Mesenchymal stem cell (in vitro differentiated cells and primary cell): ENCODE measurements at regions not wholly inside any gene's neighbourhood (a gene's known extent, or its start where the extent isn't known, plus 50 kb on each side); places are given as distances from the start of the nearest gene placed in this dataset.

ENCODE experiments used
- DNase-seq: peaks from one replicate; pipeline ENCODE4 v3.0.0-alpha.2; 2013
- H2AFZ ChIP-seq: one replicate; pipeline ENCODE4 v1.6.1; 2013; ENCODE audit warnings: low read depth, mild to moderate bottlenecking, control low read depth, inconsistent platforms, low read length, moderate library complexity
- H2AK5ac ChIP-seq: 2 replicates; pipeline ENCODE4 v1.6.1; 2013; ENCODE audit warnings: low read length, moderate library complexity, mild to moderate bottlenecking, inconsistent platforms; ENCODE audit not compliant: severe bottlenecking
- H2BK120ac ChIP-seq: one replicate; pipeline ENCODE4 v1.6.1; 2013; ENCODE audit warnings: low read depth, mild to moderate bottlenecking, inconsistent platforms, low read length, moderate library complexity
- H2BK12ac ChIP-seq, 2 experiments: one replicate each; pipeline ENCODE4 v1.6.1; 2013; ENCODE audit warnings: inconsistent platforms in 2 of 2, low read length in 2 of 2, mild to moderate bottlenecking in 2 of 2, moderate library complexity in 2 of 2, control low read depth in 1 of 2
- H2BK15ac ChIP-seq: one replicate; pipeline ENCODE4 v1.6.1; 2013; ENCODE audit warnings: mild to moderate bottlenecking, low read depth, inconsistent platforms; ENCODE audit not compliant: poor library complexity, severe bottlenecking
- H2BK5ac ChIP-seq: 2 replicates; pipeline ENCODE4 v1.6.1; 2013; ENCODE audit warnings: low read depth, mild to moderate bottlenecking, low read length, control low read depth, inconsistent platforms; ENCODE audit not compliant: poor library complexity, severe bottlenecking
- H3K14ac ChIP-seq, 2 experiments: one replicate each; pipeline ENCODE4 v1.6.1; 2013; ENCODE audit warnings: inconsistent platforms in 2 of 2, low read length in 2 of 2, control low read depth in 1 of 2, mild to moderate bottlenecking in 1 of 2, moderate library complexity in 1 of 2
- H3K18ac ChIP-seq, 2 experiments: one replicate each; pipeline ENCODE4 v1.6.1; 2013; ENCODE audit warnings: inconsistent platforms in 2 of 2, low read length in 2 of 2, control low read depth in 1 of 2, low read depth in 1 of 2, mild to moderate bottlenecking in 1 of 2
- H3K23ac ChIP-seq, 2 experiments: one replicate each; pipeline ENCODE4 v1.6.1; 2013; ENCODE audit warnings: inconsistent platforms in 2 of 2, low read length in 2 of 2, mild to moderate bottlenecking in 2 of 2, moderate library complexity in 2 of 2, control low read depth in 1 of 2
- H3K27ac ChIP-seq: 2 replicates; pipeline ENCODE4 v1.5.1; 2013; ENCODE audit warnings: mild to moderate bottlenecking, moderate library complexity, low read length, control low read depth, inconsistent platforms; ENCODE audit not compliant: poor library complexity, severe bottlenecking
- H3K27me3 ChIP-seq, 2 experiments: 2 replicates each; pipeline versions ENCODE4 v1.6.1 to v1.7.0; 2013; ENCODE audit warnings: low read length in 2 of 2, mild to moderate bottlenecking in 2 of 2, moderate library complexity in 2 of 2, control low read depth in 1 of 2, inconsistent platforms in 1 of 2; ENCODE audit not compliant: control insufficient read depth in 1 of 2, insufficient read depth in 1 of 2
- H3K36me3 ChIP-seq, 2 experiments: 2 replicates each; pipeline versions ENCODE4 v1.6.1 to v1.7.0; 2013; ENCODE audit warnings: low read length in 2 of 2, control low read depth in 1 of 2, inconsistent platforms in 1 of 2, low read depth in 1 of 2, mild to moderate bottlenecking in 1 of 2; ENCODE audit not compliant: insufficient read depth in 2 of 2, control insufficient read depth in 1 of 2
- H3K4ac ChIP-seq, 2 experiments: one replicate each; pipeline ENCODE4 v1.6.1; 2013; ENCODE audit warnings: inconsistent platforms in 2 of 2, low read length in 2 of 2, mild to moderate bottlenecking in 2 of 2, moderate library complexity in 2 of 2, control low read depth in 1 of 2, low read depth in 1 of 2
- H3K4me1 ChIP-seq: 2 replicates; pipeline ENCODE4 v1.6.1; 2013; ENCODE audit warnings: low read depth, low read length, control low read depth; ENCODE audit not compliant: control insufficient read depth, insufficient read depth
- H3K4me2 ChIP-seq: 2 replicates; pipeline ENCODE4 v1.6.1; 2013; ENCODE audit warnings: low read length, mild to moderate bottlenecking, inconsistent platforms; ENCODE audit not compliant: poor library complexity, severe bottlenecking
- H3K4me3 ChIP-seq, 2 experiments: 2 replicates each; pipeline versions ENCODE4 v1.5.1 to v1.7.0; 2013; ENCODE audit warnings: low read length in 2 of 2, mild to moderate bottlenecking in 2 of 2, control low read depth in 1 of 2, low read depth in 1 of 2; ENCODE audit not compliant: insufficient read depth in 1 of 2
- H3K79me1 ChIP-seq: replicated peaks from 2 replicates; pipeline ENCODE4 v1.6.1; 2013; ENCODE audit warnings: mild to moderate bottlenecking, control low read depth, low read length, inconsistent platforms; ENCODE audit not compliant: poor library complexity, severe bottlenecking
- H3K9ac ChIP-seq: 2 replicates; pipeline ENCODE4 v1.7.0; 2013; ENCODE audit warnings: mild to moderate bottlenecking, low read length, moderate library complexity
- H3K9me3 ChIP-seq: 2 replicates; pipeline ENCODE4 v1.7.0; 2013; ENCODE audit warnings: mild to moderate bottlenecking, low read length; ENCODE audit not compliant: control insufficient read depth
- H4K8ac ChIP-seq: one replicate; pipeline ENCODE4 v1.6.1; 2013; ENCODE audit warnings: inconsistent platforms, mild to moderate bottlenecking, low read length, moderate library complexity
- H4K91ac ChIP-seq: one replicate; pipeline ENCODE4 v1.6.1; 2013; ENCODE audit warnings: mild to moderate bottlenecking, low read length, inconsistent platforms
- WGBS: methylation state at CpG from one replicate; pipeline ENCODE4 v1.1.7; 2013; ENCODE audit warnings: mixed read lengths; 5-methylcytosine and 5-hydroxymethylcytosine counted together

DNA sequence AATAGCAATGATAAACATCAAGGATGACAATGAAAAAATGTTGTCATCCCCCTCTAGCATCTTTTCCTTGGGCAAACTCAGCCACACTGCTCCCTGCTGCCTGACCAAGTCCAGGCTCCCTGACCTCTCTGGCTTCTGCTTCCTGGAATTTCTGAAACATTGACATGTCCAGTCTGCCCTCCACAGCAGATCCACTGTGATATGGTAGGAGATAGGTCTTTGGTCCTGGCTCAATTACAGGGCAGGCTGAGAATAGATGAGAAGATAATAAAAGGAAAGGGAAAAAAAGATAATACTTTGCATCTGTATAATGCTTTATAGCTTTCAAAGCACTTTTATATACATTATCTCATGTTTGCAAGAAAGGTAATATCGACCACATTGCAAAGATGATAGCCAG lies 417.7 kb downstream of the BUD13 start:
- H2BK15ac ChIP-seq: no peak overlapping the region

DNA sequence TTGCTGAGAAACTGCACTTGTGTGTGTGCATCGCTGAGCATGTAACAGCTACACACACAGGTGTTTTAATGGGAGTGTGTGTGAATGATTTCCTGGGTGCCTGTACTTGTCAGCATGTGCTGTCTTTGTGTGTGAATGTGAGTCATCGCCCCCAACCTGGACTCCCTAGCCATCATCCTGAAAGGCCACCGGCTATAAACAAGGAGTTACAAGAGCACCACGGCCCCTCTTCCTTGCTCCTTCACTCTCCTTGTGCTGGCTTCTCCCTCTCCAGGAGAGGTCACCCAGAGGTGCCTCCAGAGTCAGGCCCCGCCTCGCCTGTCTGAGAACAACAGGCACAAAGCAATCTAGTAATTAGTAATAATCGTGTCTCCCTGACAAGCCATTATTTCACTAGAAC lies 419.2 kb downstream of the BUD13 start:
- Histone ChIP-seq H2BK5ac (no peak overlapping the region), H2AK5ac (no peak overlapping the region)
- WGBS: 73% methylated on average over 6 of the region's 7 CpGs

More for the DNA sequence above, 417.7 kb downstream of the BUD13 start:
- H2BK120ac ChIP-seq: no peak overlapping the region
- no peak overlapping the region for H2AK5ac ChIP-seq
- H3K23ac ChIP-seq: no peak overlapping the region
- H3K36me3 ChIP-seq: no peaks in the 10 kb centered on the region
- H3K27me3 ChIP-seq: peaks cover 0 to 6% of the 10 kb centered on the region in 2 experiments
- DNase-seq: no peak
- no peak overlapping the region for H3K4me2 ChIP-seq
- H4K8ac ChIP-seq: no peak overlapping the region
- H2BK12ac ChIP-seq: no peak overlapping the region
- no peak overlapping the region for H3K27ac ChIP-seq
- no peak overlapping the region for H2BK5ac ChIP-seq
- H3K9me3 ChIP-seq: no peaks in the 10 kb centered on the region
- H3K9ac ChIP-seq: no peak overlapping the region
- H3K18ac ChIP-seq: no peak overlapping the region
- no peak overlapping the region for H2AFZ ChIP-seq
- no peak overlapping the region for H3K4me3 ChIP-seq
- H3K4ac ChIP-seq: no peak overlapping the region
- no peak overlapping the region for H3K14ac ChIP-seq
- 80% methylated on average over 1 of the region's 1 CpG for WGBS
- no peaks in the 10 kb centered on the region for H3K79me1 ChIP-seq
- no peak overlapping the region for H4K91ac ChIP-seq
- no peaks in the 10 kb centered on the region for H3K4me1 ChIP-seq

DNA sequence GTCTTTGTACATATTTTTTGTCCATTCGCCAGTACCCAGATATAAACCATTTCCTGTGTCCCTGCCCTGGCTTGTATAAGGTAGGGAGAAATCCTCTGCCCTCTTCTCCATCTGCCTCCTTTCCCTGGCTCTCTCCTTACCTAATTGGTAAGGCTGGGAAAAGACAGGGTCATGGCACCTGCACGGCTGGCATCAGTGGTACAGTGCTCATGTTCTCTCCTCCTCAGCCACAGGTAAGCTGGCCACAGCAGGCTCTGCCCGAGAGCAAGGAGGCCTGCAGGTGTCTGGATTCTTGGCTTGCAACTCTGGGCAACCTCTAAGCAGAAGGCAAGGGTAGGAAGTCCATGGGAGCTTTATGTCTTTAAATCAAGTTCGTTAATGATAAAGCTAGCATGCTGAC lies 419.9 kb downstream of the BUD13 start:
- H4K8ac ChIP-seq: no peak overlapping the region
- no peak overlapping the region for H3K9ac ChIP-seq
- H3K4me3 ChIP-seq: no peak overlapping the region
- H3K4me1 ChIP-seq: no peaks in the 10 kb centered on the region
- no peak overlapping the region for H4K91ac ChIP-seq
- H3K18ac ChIP-seq: no peak overlapping the region
- no peak overlapping the region for H2AK5ac ChIP-seq
- peaks cover 4% of the 10 kb centered on the region for H3K9me3 ChIP-seq
- H2BK5ac ChIP-seq: no peak overlapping the region
- H2BK120ac ChIP-seq: no peak overlapping the region
- no peak overlapping the region for H2BK15ac ChIP-seq
- H3K27me3 ChIP-seq: no peaks in the 10 kb centered on the region
- H3K14ac ChIP-seq: no peak overlapping the region
- H3K79me1 ChIP-seq: no peaks in the 10 kb centered on the region
- no peak overlapping the region for H3K4ac ChIP-seq
- 67% methylated on average over 3 of the region's 4 CpGs for WGBS
- H3K23ac ChIP-seq: no peak overlapping the region
- no peak for DNase-seq
- H3K36me3 ChIP-seq: no peaks in the 10 kb centered on the region
- H2AFZ ChIP-seq: no peak overlapping the region
- H3K27ac ChIP-seq: no peak overlapping the region
- H3K4me2 ChIP-seq: no peak overlapping the region
- H2BK12ac ChIP-seq: no peak overlapping the region

More for the DNA sequence above, 419.2 kb downstream of the BUD13 start:
- no peaks in the 10 kb centered on the region for H3K79me1 ChIP-seq
- H3K4me1 ChIP-seq: no peaks in the 10 kb centered on the region
- no peak overlapping the region for H3K14ac ChIP-seq
- no peak overlapping the region for H2BK15ac ChIP-seq
- no peaks in the 10 kb centered on the region for H3K36me3 ChIP-seq
- no peak overlapping the region for H3K23ac ChIP-seq
- H3K27me3 ChIP-seq: peaks cover 0 to 5% of the 10 kb centered on the region in 2 experiments
- no peak overlapping the region for H2AFZ ChIP-seq
- no peak overlapping the region for H4K91ac ChIP-seq
- no peak for DNase-seq
- H3K4ac ChIP-seq: no peak overlapping the region
- no peak overlapping the region for H3K27ac ChIP-seq
- H4K8ac ChIP-seq: no peak overlapping the region
- no peak overlapping the region for H2BK120ac ChIP-seq
- no peak overlapping the region for H3K4me3 ChIP-seq
- H2BK12ac ChIP-seq: no peak overlapping the region
- H3K9me3 ChIP-seq: peaks cover 4% of the 10 kb centered on the region
- no peak overlapping the region for H3K4me2 ChIP-seq
- H3K18ac ChIP-seq: no peak overlapping the region
- no peak overlapping the region for H3K9ac ChIP-seq

DNA sequence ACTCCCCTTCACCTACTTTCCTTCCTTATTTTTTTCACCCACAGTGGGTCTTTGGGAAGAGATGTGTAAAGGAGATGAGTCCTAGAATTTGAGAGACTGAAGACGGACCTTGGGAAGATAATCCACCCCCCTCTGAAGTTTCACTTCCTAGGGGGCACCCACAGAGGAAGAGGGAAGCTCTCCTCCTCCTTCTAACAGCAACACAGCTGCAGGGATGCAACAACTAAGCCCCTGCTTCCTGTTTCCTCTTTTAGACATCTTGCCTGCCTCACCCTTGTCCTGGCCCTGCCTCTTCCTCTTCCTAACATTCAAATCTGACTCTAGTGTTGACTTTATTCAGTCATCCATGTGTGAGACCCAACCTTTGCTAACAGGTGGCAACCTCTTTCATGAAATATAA lies 424.6 kb downstream of the BUD13 start:
- no peak overlapping the region for H2AK5ac ChIP-seq
- H4K8ac ChIP-seq: no peak overlapping the region
- no peak overlapping the region for H3K4me3 ChIP-seq
- H2BK5ac ChIP-seq: no peak overlapping the region
- no peak overlapping the region for H3K18ac ChIP-seq
- DNase-seq: no peak
- H3K27me3 ChIP-seq: no peaks in the 10 kb centered on the region
- WGBS: 71% methylated on average over 1 of the region's 1 CpG
- H2BK15ac ChIP-seq: no peak overlapping the region
- H3K79me1 ChIP-seq: no peaks in the 10 kb centered on the region
- peaks cover 4% of the 10 kb centered on the region for H3K9me3 ChIP-seq
- no peak overlapping the region for H3K4me2 ChIP-seq
- H2AFZ ChIP-seq: no peak overlapping the region
- no peak overlapping the region for H2BK120ac ChIP-seq
- no peak overlapping the region for H2BK12ac ChIP-seq
- no peak overlapping the region for H3K27ac ChIP-seq
- H3K4me1 ChIP-seq: no peaks in the 10 kb centered on the region
- H3K14ac ChIP-seq: no peak overlapping the region
- no peak overlapping the region for H3K9ac ChIP-seq
- no peaks in the 10 kb centered on the region for H3K36me3 ChIP-seq
- no peak overlapping the region for H4K91ac ChIP-seq
- H3K23ac ChIP-seq: no peak overlapping the region
- no peak overlapping the region for H3K4ac ChIP-seq
